PC-9 (cell line): ENCODE measurements at regions not wholly inside any gene's neighbourhood (a gene's known extent, or its start where the extent isn't known, plus 50 kb on each side); places are given as distances from the start of the nearest gene placed in this dataset.

Experiments used
- BruUV-seq: library from RNA; stranded (reverse); fragments of 400-500 nt; replicated peaks from 2 replicates; lab custom pipeline; 2021; lab: Mats Ljungman, UMichigan
- CTCF ChIA-PET: fragments of 300-600 bp; sonication (Branson Sonifier 250); formaldehyde crosslinking; loops from one replicate; lab custom pipeline; 2022; ENCODE audit warnings: antibody characterized with exemption; lab: Charles Lee
- POLR2A ChIA-PET: fragments of 300-600 bp; sonication (Branson Sonifier 250); formaldehyde crosslinking; loops from one replicate; lab custom pipeline; 2022; ENCODE audit warnings: antibody characterized with exemption; ENCODE audit not compliant: unreplicated experiment; lab: Charles Lee
- DNase-seq, 2 experiments: peaks; one replicate each; pipeline versions ENCODE4 v3.0.0 to v3.0.0-alpha.2; 2015 to 2022; ENCODE audit warnings: mixed read lengths in 1 of 2
- H2AFZ ChIP-seq: fragments of 200-600 bp; sonication (generic); 2 replicates; pipeline ENCODE4 v1.8.1; 2017; ENCODE audit warnings: antibody characterized with exemption
- H3F3A ChIP-seq: fragments of 200-600 bp; sonication (generic); 2 replicates; pipeline ENCODE4 v1.8.1; 2017; ENCODE audit warnings: antibody characterized with exemption, mild to moderate bottlenecking, low read depth; ENCODE audit not compliant: insufficient read depth
- H3K27ac ChIP-seq: fragments of 200-600 bp; sonication (generic); 2 replicates; pipeline ENCODE4 v1.6.1; 2016; ENCODE audit warnings: mixed run types
- H3K27me3 ChIP-seq: fragments of 200-600 bp; sonication (generic); 2 replicates; pipeline ENCODE4 v1.6.1; 2016; ENCODE audit warnings: low read depth, mixed run types; ENCODE audit not compliant: insufficient read depth
- H3K36me3 ChIP-seq: fragments of 200-600 bp; sonication (generic); 2 replicates; pipeline ENCODE4 v1.6.1; 2016; ENCODE audit warnings: low read depth, mixed run types
- H3K4me1 ChIP-seq: fragments of 200-600 bp; sonication (generic); replicated peaks from 2 replicates; pipeline ENCODE4 v1.6.1; 2016; ENCODE audit warnings: mixed run types; ENCODE audit not compliant: insufficient read depth
- H3K4me2 ChIP-seq: fragments of 200-600 bp; sonication (generic); 2 replicates; pipeline ENCODE4 v1.6.1; 2017; ENCODE audit warnings: mixed run types
- H3K4me3 ChIP-seq: fragments of 200-600 bp; sonication (generic); 2 replicates; pipeline ENCODE4 v1.6.1; 2016; ENCODE audit warnings: mixed run types
- H3K79me2 ChIP-seq: fragments of 200-600 bp; sonication (generic); 2 replicates; pipeline ENCODE4 v1.6.1; 2017; ENCODE audit warnings: low read depth, mixed run types
- H3K9me2 ChIP-seq: fragments of 200-600 bp; sonication (generic); 2 replicates; pipeline ENCODE4 v1.8.1; 2017; ENCODE audit warnings: mild to moderate bottlenecking; ENCODE audit not compliant: insufficient read depth
- H3K9me3 ChIP-seq: fragments of 200-600 bp; sonication (generic); 2 replicates; pipeline ENCODE4 v1.8.1; 2016; ENCODE audit warnings: low read depth; ENCODE audit not compliant: insufficient read depth
- H4K20me1 ChIP-seq: fragments of 200-600 bp; sonication (generic); 2 replicates; pipeline ENCODE4 v1.8.1; 2017; ENCODE audit not compliant: insufficient read depth
- EZH2 ChIP-seq: fragments of 200-600 bp; sonication (generic); IDR thresholded peaks from 2 replicates; pipeline ENCODE4 v1.8.0; 2017; ENCODE audit warnings: antibody characterized with exemption, low read depth
- intact Hi-C: fragments of 100-400 bp; cut with micrococcal nuclease; formaldehyde crosslinking; loops from one replicate; pipeline ENCODE4 v1.10.0; 2022; ENCODE audit not compliant: unreplicated experiment
- TF ChIP-seq, protein P1 (sequence below): fragments of 200-600 bp; sonication (generic); conservative IDR thresholded peaks from 2 replicates; pipeline ENCODE4 v1.6.1; 2017; ENCODE audit warnings: mixed run types, antibody characterized with exemption, mild to moderate bottlenecking, moderate library complexity

DNA sequence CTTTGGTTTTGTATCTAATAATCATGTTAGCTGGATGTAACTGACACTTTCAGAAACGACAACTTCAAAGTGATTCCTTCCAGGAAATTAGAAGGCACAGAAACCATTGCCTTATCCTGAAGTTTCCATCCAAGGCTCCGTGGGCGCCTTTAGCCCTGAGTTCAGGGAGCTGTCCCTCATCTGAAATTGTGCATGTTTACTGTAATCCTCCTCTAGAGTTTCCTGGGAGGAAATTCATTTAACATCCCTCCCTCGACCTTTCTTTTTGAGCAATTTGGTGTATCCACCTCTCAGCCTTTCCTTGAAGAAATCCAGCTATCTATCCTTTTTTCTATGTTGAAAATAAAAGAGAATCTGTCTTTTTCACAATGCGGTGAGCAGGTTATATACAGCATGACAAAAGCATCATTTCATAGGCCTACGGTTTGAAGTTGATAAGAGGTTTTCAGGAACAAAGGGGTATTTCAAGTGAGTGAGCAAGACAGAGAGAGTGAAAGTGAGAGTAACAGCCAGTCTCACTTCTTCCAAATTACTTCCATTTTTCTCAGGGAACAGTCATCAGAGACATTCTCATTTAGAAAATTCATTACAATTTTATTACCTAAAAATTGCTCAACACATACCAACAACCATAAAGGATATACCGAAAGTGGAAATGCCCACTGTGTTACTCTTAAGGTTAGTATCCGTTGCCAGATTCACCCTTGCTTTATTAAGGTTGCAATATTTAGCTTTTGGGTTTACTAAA is 167.3 kb downstream of the MREG start:
- H3K9me3 ChIP-seq: no peaks in the 10 kb centered on the region
- H3K36me3 ChIP-seq: no peaks in the 10 kb centered on the region
- no peaks in the 10 kb centered on the region for H4K20me1 ChIP-seq
- H2AFZ ChIP-seq: no peak overlapping the region
- H3K79me2 ChIP-seq: no peaks in the 10 kb centered on the region
- H3K27me3 ChIP-seq: no peaks in the 10 kb centered on the region
- no TSS peak for BruUV-seq
- H3K27ac ChIP-seq: no peak overlapping the region
- no peaks in the 10 kb centered on the region; the same call in 1 of the 2 replicates for H3K9me2 ChIP-seq
- no peak overlapping the region for H3K4me2 ChIP-seq
- H3K4me3 ChIP-seq: no peak overlapping the region
- TF ChIP-seq, protein P1, sequence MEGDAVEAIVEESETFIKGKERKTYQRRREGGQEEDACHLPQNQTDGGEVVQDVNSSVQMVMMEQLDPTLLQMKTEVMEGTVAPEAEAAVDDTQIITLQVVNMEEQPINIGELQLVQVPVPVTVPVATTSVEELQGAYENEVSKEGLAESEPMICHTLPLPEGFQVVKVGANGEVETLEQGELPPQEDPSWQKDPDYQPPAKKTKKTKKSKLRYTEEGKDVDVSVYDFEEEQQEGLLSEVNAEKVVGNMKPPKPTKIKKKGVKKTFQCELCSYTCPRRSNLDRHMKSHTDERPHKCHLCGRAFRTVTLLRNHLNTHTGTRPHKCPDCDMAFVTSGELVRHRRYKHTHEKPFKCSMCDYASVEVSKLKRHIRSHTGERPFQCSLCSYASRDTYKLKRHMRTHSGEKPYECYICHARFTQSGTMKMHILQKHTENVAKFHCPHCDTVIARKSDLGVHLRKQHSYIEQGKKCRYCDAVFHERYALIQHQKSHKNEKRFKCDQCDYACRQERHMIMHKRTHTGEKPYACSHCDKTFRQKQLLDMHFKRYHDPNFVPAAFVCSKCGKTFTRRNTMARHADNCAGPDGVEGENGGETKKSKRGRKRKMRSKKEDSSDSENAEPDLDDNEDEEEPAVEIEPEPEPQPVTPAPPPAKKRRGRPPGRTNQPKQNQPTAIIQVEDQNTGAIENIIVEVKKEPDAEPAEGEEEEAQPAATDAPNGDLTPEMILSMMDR: no peak
- no peak for TF ChIP-seq EZH2
- CTCF ChIA-PET: no interaction called here
- DNase-seq: no peak
- peaks cover 21% of the 10 kb centered on the region for H3K4me1 ChIP-seq
- H3F3A ChIP-seq: peaks cover 11% of the 10 kb centered on the region; the same call in 1 of the 2 replicates
- intact Hi-C loops: no loop called here
- POLR2A ChIA-PET: no interaction called here

DNA sequence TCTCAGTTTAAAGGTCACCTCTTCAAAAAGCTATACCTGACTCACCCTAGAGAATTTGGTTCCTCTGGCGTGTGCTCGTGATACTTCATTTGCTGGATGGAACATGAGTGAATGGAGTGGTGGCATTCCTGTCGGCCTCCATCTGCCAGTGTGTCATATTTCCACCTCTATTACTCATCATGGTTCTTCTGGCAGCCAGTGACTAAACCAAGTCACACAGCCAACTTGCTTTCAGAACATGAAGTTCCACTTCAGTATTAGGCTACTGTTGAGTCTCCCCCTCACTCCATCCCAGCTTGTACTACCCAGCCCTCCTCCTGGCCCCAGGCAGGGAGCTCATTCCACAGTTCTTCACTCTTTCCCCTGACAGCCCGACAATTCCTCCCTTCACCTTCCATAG is 169.8 kb downstream of the MREG start:
- no peak overlapping the region for H3K4me3 ChIP-seq
- peaks cover 11% of the 10 kb centered on the region; the same call in 1 of the 2 replicates for H3F3A ChIP-seq
- intact Hi-C loops: no loop called here
- H3K79me2 ChIP-seq: no peaks in the 10 kb centered on the region
- peak overlapping the region; percentile 10; the same call in 1 of the 2 replicates for H2AFZ ChIP-seq
- H3K4me2 ChIP-seq: peak overlapping the region; percentile 30
- H3K4me1 ChIP-seq: peaks cover 15% of the 10 kb centered on the region
- DNase-seq: peak; percentile 62 to 86
- no peaks in the 10 kb centered on the region for H3K36me3 ChIP-seq
- no TSS peak for BruUV-seq
- no peaks in the 10 kb centered on the region for H4K20me1 ChIP-seq
- ChIA-PET CTCF (no interaction called here), POLR2A (no interaction called here)
- no peaks in the 10 kb centered on the region for H3K27me3 ChIP-seq
- no peak for TF ChIP-seq EZH2
- TF ChIP-seq, protein P1: no peak
- peak overlapping the region; percentile 48; the same call in 1 of the 2 replicates for H3K27ac ChIP-seq
- no peaks in the 10 kb centered on the region; the same call in 1 of the 2 replicates for H3K9me2 ChIP-seq
- H3K9me3 ChIP-seq: no peaks in the 10 kb centered on the region

DNA sequence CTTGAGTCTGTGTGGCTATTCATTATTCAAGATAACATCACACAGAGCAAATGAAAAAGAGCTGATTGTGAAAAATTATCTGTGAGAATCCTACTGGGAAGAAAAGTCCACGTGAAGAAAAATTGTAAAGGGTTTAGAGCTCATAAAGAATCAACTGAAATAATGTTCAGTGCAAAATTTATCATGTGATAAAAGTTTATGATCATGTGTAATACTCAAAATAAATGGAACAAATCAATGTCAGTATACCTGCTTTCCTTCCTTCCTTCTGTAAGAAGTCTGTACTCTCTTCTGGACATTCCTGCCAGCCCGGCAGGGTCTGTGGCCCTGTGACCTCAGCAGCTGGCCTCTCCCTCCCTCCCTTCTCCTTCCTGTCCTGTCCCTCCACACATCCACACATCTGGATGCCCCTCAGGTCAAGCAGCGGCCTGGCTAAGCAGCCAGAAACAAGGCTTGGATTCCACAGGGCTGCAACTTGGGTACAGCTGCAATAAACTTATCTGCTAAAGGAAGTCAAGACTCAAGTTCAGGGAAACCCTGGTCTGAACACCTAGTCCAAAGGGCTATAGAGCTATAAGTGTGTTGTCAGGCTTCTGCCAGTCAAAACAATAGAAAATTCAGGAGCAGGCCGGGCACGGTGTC is 172.1 kb downstream of the MREG start:
- DNase-seq: no peak
- no peak overlapping the region for H3K4me2 ChIP-seq
- no peaks in the 10 kb centered on the region for H3K27me3 ChIP-seq
- H3K4me1 ChIP-seq: peaks cover 15% of the 10 kb centered on the region
- no peaks in the 10 kb centered on the region for H4K20me1 ChIP-seq
- intact Hi-C loops: no loop called here
- ChIA-PET POLR2A (no interaction called here), CTCF (interaction anchor here (0.7 kb wide), 1 partner anchor 11 kb away, joined by 4 read pairs; no protein-coding TSS in a partner anchor)
- H3K27ac ChIP-seq: no peak overlapping the region
- no TSS peak for BruUV-seq
- H3K36me3 ChIP-seq: no peaks in the 10 kb centered on the region
- H2AFZ ChIP-seq: no peak overlapping the region
- peaks cover 11% of the 10 kb centered on the region; the same call in 1 of the 2 replicates for H3F3A ChIP-seq
- no peak for TF ChIP-seq EZH2
- TF ChIP-seq, protein P1: no peak
- H3K9me2 ChIP-seq: no peaks in the 10 kb centered on the region; the same call in 1 of the 2 replicates
- H3K79me2 ChIP-seq: no peaks in the 10 kb centered on the region
- no peak overlapping the region for H3K4me3 ChIP-seq
- H3K9me3 ChIP-seq: no peaks in the 10 kb centered on the region
